ENCODE measurements at regions not wholly inside any gene's neighbourhood (a gene's known extent, or its start where the extent isn't known, plus 50 kb on each side); places are given as distances from the start of the nearest gene placed in this dataset.

GRCh38 chr4:81756042-81756441 is 284.3 kb upstream of the RASGEF1B start:
- no peak for TF ChIP-seq POLR2A (IDR thresholded peaks at IDR 0.05)
- TF ChIP-seq CTCF (IDR thresholded peaks at IDR 0.05) = no peak
